GM10266 (cell line): ENCODE measurements at regions not wholly inside any gene's neighbourhood (a gene's known extent, or its start where the extent isn't known, plus 50 kb on each side); places are given as distances from the start of the nearest gene placed in this dataset.

Experiments used
- DNase-seq: peaks from one replicate; pipeline ENCODE4 v3.0.0; 2012; ENCODE audit errors: extremely low spot score
- CTCF ChIP-seq: IDR thresholded peaks from 2 replicates; pipeline ENCODE4 v1.5.1; 2012; ENCODE audit warnings: mild to moderate bottlenecking, low read depth; ENCODE audit not compliant: control insufficient read depth, insufficient read depth; ENCODE audit errors: missing control alignments

DNA sequence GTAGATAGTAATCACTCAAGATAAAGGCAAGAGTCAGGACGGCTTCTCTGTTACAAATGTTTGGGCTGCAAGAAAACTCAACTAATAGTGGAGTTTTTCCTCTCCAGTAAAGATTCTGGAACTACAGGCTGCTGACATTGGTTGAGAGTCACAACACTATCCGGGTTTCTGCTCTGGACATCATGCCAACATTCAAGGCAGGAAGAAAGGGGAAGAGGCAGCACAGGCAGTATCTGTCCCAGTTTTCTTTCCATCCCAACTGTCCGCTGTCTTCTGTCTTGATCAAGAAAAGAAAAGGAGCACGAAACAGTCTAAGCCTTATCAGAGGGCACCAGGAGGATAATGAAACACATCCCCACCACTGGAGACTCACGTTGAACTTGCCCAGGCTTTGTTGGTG, 132.1 kb downstream of the MAIP1 start:
- no peak for TF ChIP-seq CTCF
- no peak for DNase-seq

DNA sequence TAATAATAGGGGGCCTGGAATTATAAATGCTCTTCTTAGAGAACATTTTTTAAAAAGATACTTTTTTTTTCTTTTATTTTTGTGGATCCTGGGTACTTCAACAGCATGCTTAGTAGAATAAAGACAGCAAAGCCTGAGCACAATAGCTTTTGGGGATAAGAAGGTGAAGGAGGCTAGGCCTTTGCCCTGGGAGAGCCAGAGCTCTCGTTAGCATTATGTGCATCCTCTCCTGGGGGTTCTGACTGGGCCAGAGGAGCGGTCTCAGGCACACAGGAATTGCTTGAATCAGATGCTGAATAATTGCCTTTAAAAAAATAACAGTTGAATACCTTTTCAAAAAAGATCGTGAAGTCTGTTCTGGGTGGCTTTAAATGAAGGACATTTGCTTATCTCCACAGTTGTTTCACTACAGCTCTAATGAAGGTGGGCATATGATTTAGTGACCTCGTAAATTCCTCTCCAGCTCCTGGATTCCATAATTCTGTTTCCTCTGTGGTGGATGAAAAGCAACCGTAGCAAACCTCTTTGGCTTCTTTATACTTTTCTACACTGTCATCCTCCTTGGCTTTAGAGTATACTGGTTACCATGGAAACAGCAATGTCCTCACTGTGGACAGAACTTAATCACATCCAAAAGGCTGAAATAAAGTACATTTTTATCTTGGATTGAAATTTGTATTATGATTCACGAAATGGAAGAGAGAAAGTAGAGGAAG, 133.8 kb downstream of the MAIP1 start:
- no peak for TF ChIP-seq CTCF
- DNase-seq, result no peak

DNA sequence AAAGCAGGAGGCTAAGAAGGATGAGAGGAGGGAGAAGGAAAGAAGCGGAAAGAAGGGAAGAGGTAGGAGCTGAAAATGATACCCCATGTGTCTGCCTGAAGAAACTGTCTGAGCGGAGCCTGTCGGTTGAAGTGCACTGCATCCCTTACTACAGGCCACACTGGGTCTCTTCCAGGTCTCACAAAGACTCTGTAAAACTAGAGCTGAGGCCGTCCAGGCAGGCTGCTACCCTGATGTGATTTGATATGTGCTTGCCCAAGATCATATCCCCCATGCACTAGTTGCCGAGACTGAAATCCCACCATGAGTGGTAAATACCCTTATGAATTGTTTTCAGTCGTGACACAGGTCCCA, 134.4 kb downstream of the MAIP1 start:
- no peak for TF ChIP-seq CTCF
- DNase-seq, result no peak

DNA sequence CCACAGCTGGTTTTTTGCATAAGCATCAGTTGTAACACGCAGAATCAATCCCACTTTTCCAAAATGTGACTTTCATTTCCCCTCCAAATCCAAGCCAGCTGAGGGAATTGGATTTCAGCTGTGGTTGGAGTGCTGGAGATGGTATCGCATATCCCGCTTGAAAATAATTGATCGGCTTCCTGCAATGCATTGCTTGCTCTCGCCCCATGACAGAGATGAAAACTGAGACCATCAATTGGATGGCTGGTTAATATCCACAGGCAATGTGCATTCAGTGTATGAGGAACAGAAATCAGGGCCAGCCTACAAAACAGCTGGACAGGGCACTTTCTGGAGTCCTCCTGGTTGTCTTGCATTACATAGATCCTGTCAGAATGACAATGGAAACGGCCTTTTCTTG, 135.3 kb downstream of the MAIP1 start:
- TF ChIP-seq CTCF, result no peak
- no peak for DNase-seq

DNA sequence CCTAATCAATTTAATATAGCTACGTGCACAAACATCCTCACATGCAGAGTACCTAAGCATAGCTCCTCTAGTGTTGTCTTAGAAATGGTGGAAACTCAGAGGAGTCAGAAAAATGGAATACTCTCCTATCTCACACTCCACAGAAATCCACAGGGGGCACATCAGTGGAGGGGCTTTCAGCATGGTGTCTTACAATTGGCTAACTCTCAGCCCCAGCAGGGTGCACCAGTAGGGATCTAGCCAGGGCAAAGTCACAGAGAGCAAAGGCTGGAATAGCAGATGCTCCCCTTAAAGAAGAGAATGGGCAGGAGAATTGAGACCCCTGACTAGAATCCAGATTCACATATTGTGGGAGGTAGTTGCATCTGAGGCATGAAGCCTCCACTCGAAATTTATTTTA, 135.7 kb downstream of the MAIP1 start:
- TF ChIP-seq CTCF, result no peak
- no peak for DNase-seq

- no peak for TF ChIP-seq CTCF
- no peak for DNase-seq
These were observed 136.9 kb downstream of the MAIP1 start for GRCh38 chr2:200092235-200092634.

GRCh38 chr2:200095436-200095835, 140.1 kb downstream of the MAIP1 start:
- no peak for DNase-seq
- no peak for TF ChIP-seq CTCF
